Neural cell (in vitro differentiated cells): ENCODE measurements at regions not wholly inside any gene's neighbourhood (a gene's known extent, or its start where the extent isn't known, plus 50 kb on each side); places are given as distances from the start of the nearest gene placed in this dataset.

Experiments used
- H2AFZ ChIP-seq: fragments of 200-600, 300-800 bp; sonication (generic), shearing (Covaris generic); 2 replicates; pipeline ENCODE4 v1.6.0; 2014; ENCODE audit warnings: low read depth, mild to moderate bottlenecking, antibody characterized with exemption, low read length, moderate library complexity
- H3F3A ChIP-seq: fragments of 200-600 bp; shearing (Covaris generic); 2 replicates; pipeline ENCODE4 v1.6.1; 2016; ENCODE audit warnings: mild to moderate bottlenecking, moderate library complexity, mixed read lengths, antibody characterized with exemption, low read length; ENCODE audit not compliant: insufficient read depth, poor library complexity, severe bottlenecking
- H3K27ac ChIP-seq: fragments of 200-600, 300-800 bp; sonication (generic), shearing (Covaris generic); 2 replicates; pipeline ENCODE4 v1.5.1; 2014; ENCODE audit warnings: mild to moderate bottlenecking, low read length, moderate library complexity
- H3K27me3 ChIP-seq: fragments of 300-800, 200-600 bp; sonication (generic), shearing (Covaris generic); 2 replicates; pipeline ENCODE4 v1.6.0; 2014; ENCODE audit warnings: mild to moderate bottlenecking, low read depth, low read length, moderate library complexity; ENCODE audit not compliant: insufficient read depth
- H3K36me3 ChIP-seq: fragments of 300-800, 200-600 bp; sonication (generic), shearing (Covaris generic); 2 replicates; pipeline ENCODE4 v1.5.1; 2014; ENCODE audit warnings: mild to moderate bottlenecking, antibody characterized with exemption, low read length, moderate library complexity; ENCODE audit not compliant: insufficient read depth
- H3K4me2 ChIP-seq: fragments of 300-800, 200-600 bp; sonication (generic), shearing (Covaris generic); 2 replicates; pipeline ENCODE4 v1.6.0; 2014; ENCODE audit warnings: mild to moderate bottlenecking, low read length
- H3K4me3 ChIP-seq: fragments of 300-800, 200-600 bp; sonication (generic), shearing (Covaris generic); 2 replicates; pipeline ENCODE4 v1.5.1; 2014; ENCODE audit warnings: mild to moderate bottlenecking, low read length, moderate library complexity
- H3K79me2 ChIP-seq: fragments of 200-600 bp; shearing (Covaris generic); replicated peaks from 2 replicates; pipeline ENCODE4 v1.6.0; 2014; ENCODE audit warnings: mild to moderate bottlenecking, low read length, moderate library complexity; ENCODE audit not compliant: insufficient read depth
- H3K9ac ChIP-seq: fragments of 300-800, 200-600 bp; sonication (generic), shearing (Covaris generic); 2 replicates; pipeline ENCODE4 v1.6.1; 2016; ENCODE audit warnings: mild to moderate bottlenecking, low read length, mixed read lengths
- H3K9me2 ChIP-seq: fragments of 200-600 bp; shearing (Covaris generic); 2 replicates; pipeline ENCODE4 v1.6.1; 2016; ENCODE audit warnings: mild to moderate bottlenecking, low read length, mixed read lengths; ENCODE audit not compliant: insufficient read depth
- H3K9me3 ChIP-seq: fragments of 200-600, 300-800 bp; sonication (generic), shearing (Covaris generic); 2 replicates; pipeline ENCODE4 v1.6.1; 2016; ENCODE audit warnings: mild to moderate bottlenecking, mixed run types, low read length, moderate library complexity, mixed read lengths
- H4K20me1 ChIP-seq: fragments of 200-600 bp; shearing (Covaris generic); 2 replicates; pipeline ENCODE4 v1.6.1; 2016; ENCODE audit warnings: mild to moderate bottlenecking, mixed run types; ENCODE audit not compliant: insufficient read depth
- EP300 ChIP-seq: fragments of 450-650 bp; conservative IDR thresholded peaks from 2 replicates; pipeline ENCODE4 v1.6.1; 2014; ENCODE audit warnings: antibody characterized with exemption, mild to moderate bottlenecking, moderate library complexity; ENCODE audit not compliant: poor library complexity, severe bottlenecking
- EZH2 ChIP-seq: fragments of 200-600, 300-800 bp; shearing (Covaris generic), sonication (generic); IDR thresholded peaks from 2 replicates; pipeline ENCODE4 v1.6.1; 2014; ENCODE audit warnings: antibody characterized with exemption, low read length, borderline replicate concordance, mild to moderate bottlenecking; ENCODE audit not compliant: insufficient read depth, poor library complexity, severe bottlenecking
- MXI1 ChIP-seq: fragments of 450-650 bp; conservative IDR thresholded peaks from 2 replicates; pipeline ENCODE4 v1.6.1; 2014; ENCODE audit warnings: antibody characterized with exemption, mild to moderate bottlenecking; ENCODE audit not compliant: poor library complexity, severe bottlenecking
- POLR2AphosphoS5 ChIP-seq: IDR thresholded peaks from 2 replicates; pipeline ENCODE4 v1.6.1; 2012
- RAD21 ChIP-seq: fragments of 450-650 bp; conservative IDR thresholded peaks from 2 replicates; pipeline ENCODE4 v1.6.1; 2014; ENCODE audit warnings: antibody characterized with exemption, mild to moderate bottlenecking, moderate library complexity
- REST ChIP-seq: IDR thresholded peaks from 2 replicates; pipeline ENCODE4 v1.6.1; 2012; ENCODE audit warnings: borderline replicate concordance
- SMC3 ChIP-seq: fragments of 450-650 bp; conservative IDR thresholded peaks from 2 replicates; pipeline ENCODE4 v1.6.1; 2014; ENCODE audit warnings: antibody characterized with exemption, mild to moderate bottlenecking, moderate library complexity; ENCODE audit not compliant: poor library complexity
- TAF1 ChIP-seq: IDR thresholded peaks from 2 replicates; pipeline ENCODE4 v1.6.1; 2012; ENCODE audit warnings: low read depth
- TF ChIP-seq, protein P1 (sequence below): fragments of 450-650 bp; IDR thresholded peaks from 2 replicates; pipeline ENCODE4 v1.5.1; 2014; ENCODE audit warnings: antibody characterized with exemption, mild to moderate bottlenecking, moderate library complexity; ENCODE audit not compliant: poor library complexity, severe bottlenecking

DNA sequence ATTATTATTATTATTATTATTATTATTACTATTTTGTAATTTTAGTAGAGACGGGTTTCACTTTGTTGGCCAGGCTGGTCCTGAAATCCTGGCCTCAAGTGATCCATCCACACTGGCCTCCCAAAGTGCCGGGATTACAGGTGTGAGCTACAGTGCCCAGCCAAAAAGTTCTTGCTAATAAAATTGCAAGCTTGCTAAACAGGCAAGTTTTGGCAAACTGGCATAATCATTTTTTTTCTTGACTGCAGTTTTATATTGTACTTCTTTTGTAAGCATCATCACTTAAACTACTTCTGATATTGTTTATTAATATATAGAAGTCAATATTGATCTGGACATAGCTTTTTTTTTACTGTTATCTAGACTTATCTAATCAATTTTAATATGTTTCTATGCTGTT lies 536.4 kb downstream of the LRFN5 start:
- TF ChIP-seq TAF1 (no peak), SMC3 (no peak), POLR2AphosphoS5 (no peak), REST (no peak), EZH2 (no peak), EP300 (no peak), RAD21 (no peak), MXI1 (no peak)
- TF ChIP-seq, protein P1, sequence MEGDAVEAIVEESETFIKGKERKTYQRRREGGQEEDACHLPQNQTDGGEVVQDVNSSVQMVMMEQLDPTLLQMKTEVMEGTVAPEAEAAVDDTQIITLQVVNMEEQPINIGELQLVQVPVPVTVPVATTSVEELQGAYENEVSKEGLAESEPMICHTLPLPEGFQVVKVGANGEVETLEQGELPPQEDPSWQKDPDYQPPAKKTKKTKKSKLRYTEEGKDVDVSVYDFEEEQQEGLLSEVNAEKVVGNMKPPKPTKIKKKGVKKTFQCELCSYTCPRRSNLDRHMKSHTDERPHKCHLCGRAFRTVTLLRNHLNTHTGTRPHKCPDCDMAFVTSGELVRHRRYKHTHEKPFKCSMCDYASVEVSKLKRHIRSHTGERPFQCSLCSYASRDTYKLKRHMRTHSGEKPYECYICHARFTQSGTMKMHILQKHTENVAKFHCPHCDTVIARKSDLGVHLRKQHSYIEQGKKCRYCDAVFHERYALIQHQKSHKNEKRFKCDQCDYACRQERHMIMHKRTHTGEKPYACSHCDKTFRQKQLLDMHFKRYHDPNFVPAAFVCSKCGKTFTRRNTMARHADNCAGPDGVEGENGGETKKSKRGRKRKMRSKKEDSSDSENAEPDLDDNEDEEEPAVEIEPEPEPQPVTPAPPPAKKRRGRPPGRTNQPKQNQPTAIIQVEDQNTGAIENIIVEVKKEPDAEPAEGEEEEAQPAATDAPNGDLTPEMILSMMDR: no peak
- Histone ChIP-seq H3F3A (no peaks in the 10 kb centered on the region), H3K79me2 (no peaks in the 10 kb centered on the region)

DNA sequence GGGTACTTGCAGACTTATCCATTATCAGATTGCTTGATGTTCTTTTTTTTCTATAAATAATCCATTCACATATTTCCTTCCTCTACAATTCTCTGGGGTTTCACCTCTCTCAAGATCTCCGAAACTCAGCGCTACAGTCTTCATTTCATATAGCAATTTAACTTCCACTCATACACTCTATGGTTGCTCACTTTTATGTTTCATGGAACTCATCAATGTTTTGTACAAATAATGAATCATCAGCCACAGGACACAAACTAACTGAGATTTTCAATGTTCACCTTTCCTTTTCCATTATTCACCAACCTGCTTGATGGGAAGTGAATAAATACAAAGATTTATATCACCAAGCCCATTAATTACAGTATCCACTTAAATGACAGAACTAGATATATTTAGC lies 534.7 kb downstream of the LRFN5 start:
- Histone ChIP-seq H3K9me2 (no peaks in the 10 kb centered on the region), H4K20me1 (no peaks in the 10 kb centered on the region), H3F3A (no peaks in the 10 kb centered on the region), H3K27ac (no peak overlapping the region), H2AFZ (no peak overlapping the region), H3K27me3 (no peaks in the 10 kb centered on the region), H3K9me3 (no peaks in the 10 kb centered on the region), H3K4me2 (no peak overlapping the region), H3K9ac (no peak overlapping the region), H3K79me2 (no peaks in the 10 kb centered on the region), H3K4me3 (no peak overlapping the region), H3K36me3 (no peaks in the 10 kb centered on the region)
- TF ChIP-seq EP300 (no peak), MXI1 (no peak), RAD21 (no peak), SMC3 (no peak), POLR2AphosphoS5 (no peak), REST (no peak), TAF1 (no peak), EZH2 (no peak)
- TF ChIP-seq, protein P1: no peak

More for the DNA sequence above, 536.4 kb downstream of the LRFN5 start:
- H3K4me2 ChIP-seq: no peak overlapping the region
- H3K27ac ChIP-seq: no peak overlapping the region
- no peak overlapping the region for H3K9ac ChIP-seq
- H3K27me3 ChIP-seq: no peaks in the 10 kb centered on the region
- H3K36me3 ChIP-seq: no peaks in the 10 kb centered on the region
- no peaks in the 10 kb centered on the region for H3K9me2 ChIP-seq
- H3K4me3 ChIP-seq: no peak overlapping the region
- H2AFZ ChIP-seq: no peak overlapping the region
- H3K9me3 ChIP-seq: no peaks in the 10 kb centered on the region
- H4K20me1 ChIP-seq: no peaks in the 10 kb centered on the region
